Astrocyte of the spinal cord (primary cell): ENCODE measurements at regions not wholly inside any gene's neighbourhood (a gene's known extent, or its start where the extent isn't known, plus 50 kb on each side); places are given as distances from the start of the nearest gene placed in this dataset.

ENCODE experiments used
- DNase-seq: peaks from one replicate; pipeline ENCODE4 v3.0.0; 2011; ENCODE audit warnings: low read depth, low spot score
- H3K4me3 ChIP-seq: 2 replicates; pipeline ENCODE4 v1.5.1; 2011; ENCODE audit warnings: low read depth, mild to moderate bottlenecking, low read length, moderate library complexity
- CTCF ChIP-seq: IDR thresholded peaks from 2 replicates; pipeline ENCODE4 v1.5.1; 2012; ENCODE audit warnings: low read depth, mild to moderate bottlenecking, low read length, inconsistent platforms
- in situ Hi-C: cut with HindIII; loops from 2 replicates; pipeline ENCODE4 v1.10.0; 2017; ENCODE audit warnings: low sequenced_read_pairs

- DNase-seq: no peak
- in situ Hi-C loops: no loop called here
- no peak for TF ChIP-seq CTCF
- H3K4me3 ChIP-seq: no peak overlapping the region
These were observed 72.9 kb downstream of the NPY start for GRCh38 chr7:24356718-24357386.

GRCh38 chr7:24361001-24361400, 77.0 kb downstream of the NPY start:
- H3K4me3 ChIP-seq: no peak overlapping the region
- no peak for TF ChIP-seq CTCF
- in situ Hi-C loops: no loop called here
- DNase-seq: no peak

- no peak overlapping the region for H3K4me3 ChIP-seq
- no peak for DNase-seq
- in situ Hi-C loops: no loop called here
- TF ChIP-seq CTCF: no peak
These were observed 81.6 kb downstream of the NPY start for GRCh38 chr7:24365606-24366005.

- no peak overlapping the region for H3K4me3 ChIP-seq
- no peak for TF ChIP-seq CTCF
- in situ Hi-C loops: no loop called here
These were observed 82.9 kb downstream of the NPY start for GRCh38 chr7:24366876-24367275.

GRCh38 chr7:24368161-24368560, 84.2 kb downstream of the NPY start:
- no peak for DNase-seq
- no peak for TF ChIP-seq CTCF
- in situ Hi-C loops: no loop called here
- H3K4me3 ChIP-seq: no peak overlapping the region

More at GRCh38 chr7:24366876-24367275, 82.9 kb downstream of the NPY start:
- no peak for DNase-seq

- H3K4me3 ChIP-seq: no peak overlapping the region
- in situ Hi-C loops: no loop called here
- TF ChIP-seq CTCF: no peak
- no peak for DNase-seq
These were observed 86.6 kb downstream of the NPY start for GRCh38 chr7:24370541-24370940.
